H1 (cell line): ENCODE measurements at regions not wholly inside any gene's neighbourhood (a gene's known extent, or its start where the extent isn't known, plus 50 kb on each side); places are given as distances from the start of the nearest gene placed in this dataset.

Source experiments
- CTCF ChIA-PET: fragments of 300-600 bp; sonication (Branson Sonifier 250); formaldehyde crosslinking; loops from one replicate; lab custom pipeline; 2021; ENCODE audit not compliant: partially characterized antibody; lab: Charles Lee
- POLR2A ChIA-PET: fragments of 300-600 bp; sonication (Branson Sonifier 250); formaldehyde crosslinking; loops from one replicate; lab custom pipeline; 2021; ENCODE audit warnings: inconsistent platforms; ENCODE audit not compliant: partially characterized antibody; lab: Charles Lee
- DNase-seq, 2 experiments: peaks; one replicate each; pipeline versions ENCODE4 v3.0.0 to v3.0.0-alpha.2; 2010 to 2022; ENCODE audit warnings: low spot score in 2 of 2, low read depth in 1 of 2, mixed read lengths in 1 of 2
- FAIRE-seq: peaks from 2 replicates; lab custom pipeline; 2011; peaks lifted over from hg19 to GRCh38; lab: Jason Lieb, UNC
- H2AFZ ChIP-seq: 2 replicates; pipeline ENCODE4 v1.8.1; 2012; ENCODE audit warnings: low read length, inconsistent platforms
- H2AK5ac ChIP-seq: 2 replicates; pipeline ENCODE4 v1.6.1; 2013; ENCODE audit warnings: low read depth, low read length
- H2BK120ac ChIP-seq: replicated peaks from 2 replicates; pipeline ENCODE3; 2013; ENCODE audit warnings: low read depth, low read length, inconsistent platforms
- H2BK12ac ChIP-seq: 2 replicates; pipeline ENCODE4 v1.6.1; 2013; ENCODE audit warnings: low read depth, low read length
- H2BK15ac ChIP-seq: 2 replicates; pipeline ENCODE4 v1.6.1; 2013; ENCODE audit warnings: low read length
- H2BK20ac ChIP-seq: 2 replicates; pipeline ENCODE4 v1.6.1; 2013; ENCODE audit warnings: low read length
- H2BK5ac ChIP-seq: 2 replicates; pipeline ENCODE4 v1.6.1; 2013; ENCODE audit warnings: low read depth, low read length
- H3K14ac ChIP-seq: 2 replicates; pipeline ENCODE4 v1.6.1; 2013; ENCODE audit warnings: inconsistent platforms; ENCODE audit not compliant: insufficient read length
- H3K18ac ChIP-seq: 2 replicates; pipeline ENCODE4 v1.6.1; 2013; ENCODE audit warnings: low read length; ENCODE audit errors: extremely low read depth
- H3K23ac ChIP-seq: 2 replicates; pipeline ENCODE4 v1.6.1; 2013; ENCODE audit warnings: inconsistent platforms; ENCODE audit not compliant: insufficient read length
- H3K23me2 ChIP-seq: 2 replicates; pipeline ENCODE4 v1.6.1; 2013; ENCODE audit warnings: low read depth, low read length
- H3K27ac ChIP-seq: 2 replicates; pipeline ENCODE4 v1.6.1; 2011; ENCODE audit warnings: low read depth, low read length, inconsistent platforms
- H3K27me3 ChIP-seq, 4 experiments: replicated peaks in 1 of 4; 1 replicate in 1 of 4; 2 replicates in 3 of 4; pipeline versions ENCODE4 v1.6.1 to v1.8.1; 2011 to 2013; ENCODE audit warnings: low read length in 3 of 4, mild to moderate bottlenecking in 3 of 4, inconsistent platforms in 2 of 4, mixed read lengths in 2 of 4, moderate library complexity in 1 of 4; ENCODE audit not compliant: control insufficient read depth in 3 of 4, insufficient read depth in 3 of 4; ENCODE audit errors: extremely low read depth in 1 of 4
- H3K36me3 ChIP-seq, 4 experiments: 2 replicates each; pipeline versions ENCODE4 v1.6.1 to v1.8.1; 2011 to 2013; ENCODE audit warnings: mild to moderate bottlenecking in 4 of 4, low read length in 3 of 4, moderate library complexity in 2 of 4, control low read depth in 1 of 4, inconsistent platforms in 1 of 4; ENCODE audit not compliant: insufficient read depth in 4 of 4, control insufficient read depth in 2 of 4
- H3K4ac ChIP-seq: replicated peaks from 2 replicates; pipeline ENCODE3; 2013; ENCODE audit warnings: low read length, low read depth, mixed read lengths, inconsistent platforms; ENCODE audit not compliant: insufficient read length
- H3K4me1 ChIP-seq, 4 experiments: replicated peaks in 1 of 4; 1 replicate in 1 of 4; 2 replicates in 3 of 4; pipeline versions ENCODE4 v1.6.1 to v1.8.1; 2011 to 2013; ENCODE audit warnings: low read length in 3 of 4, inconsistent platforms in 2 of 4, mixed read lengths in 1 of 4; ENCODE audit not compliant: insufficient read depth in 4 of 4, control insufficient read depth in 3 of 4
- H3K4me2 ChIP-seq, 2 experiments: 2 replicates each; pipeline versions ENCODE4 v1.6.1 to v1.8.1; 2011 to 2013; ENCODE audit warnings: low read depth in 2 of 2, low read length in 2 of 2, control low read depth in 1 of 2, inconsistent platforms in 1 of 2, mild to moderate bottlenecking in 1 of 2; ENCODE audit not compliant: insufficient read depth in 1 of 2
- H3K4me3 ChIP-seq, 4 experiments: fragments of 200-600, 300-600 bp in 1 of 4; sonication (generic), shearing (Covaris generic), sonication (Bioruptor Twin) in 1 of 4; 2 replicates each; pipeline versions ENCODE4 v1.5.1 to v1.8.1; 2011 to 2016; ENCODE audit warnings: low read length in 4 of 4, low read depth in 3 of 4, control low read depth in 2 of 4, inconsistent platforms in 2 of 4, mild to moderate bottlenecking in 2 of 4, mixed read lengths in 1 of 4, moderate library complexity in 1 of 4; ENCODE audit not compliant: insufficient read depth in 2 of 4; ENCODE audit errors: extremely low read depth in 1 of 4
- H3K56ac ChIP-seq: replicated peaks from 2 replicates; pipeline ENCODE3; 2013; ENCODE audit warnings: low read depth, mild to moderate bottlenecking, mixed read lengths, low read length, inconsistent platforms; ENCODE audit not compliant: insufficient read length
- H3K79me1 ChIP-seq: 2 replicates; pipeline ENCODE4 v1.6.1; 2013; ENCODE audit warnings: low read depth, low read length, control low read depth
- H3K79me2 ChIP-seq, 2 experiments: 2 replicates each; pipeline versions ENCODE4 v1.6.1 to v1.8.1; 2012 to 2013; ENCODE audit warnings: low read length in 2 of 2, mild to moderate bottlenecking in 2 of 2, inconsistent platforms in 1 of 2; ENCODE audit not compliant: insufficient read depth in 2 of 2, control insufficient read depth in 1 of 2
- H3K9ac ChIP-seq, 4 experiments: replicated peaks in 1 of 4; 1 replicate in 1 of 4; 2 replicates in 3 of 4; pipeline versions ENCODE4 v1.6.1 to v1.8.1; 2011 to 2013; ENCODE audit warnings: low read depth in 3 of 4, low read length in 3 of 4, control low read depth in 2 of 4, mild to moderate bottlenecking in 2 of 4, moderate library complexity in 2 of 4, inconsistent platforms in 1 of 4; ENCODE audit errors: extremely low read depth in 1 of 4
- H3K9me3 ChIP-seq, 2 experiments: 2 replicates each; pipeline versions ENCODE4 v1.6.1 to v1.8.1; 2012 to 2013; ENCODE audit warnings: mild to moderate bottlenecking in 2 of 2, moderate library complexity in 2 of 2, control low read depth in 1 of 2, inconsistent platforms in 1 of 2, low read depth in 1 of 2, low read length in 1 of 2, mixed read lengths in 1 of 2; ENCODE audit not compliant: insufficient read depth in 2 of 2
- H4K20me1 ChIP-seq, 2 experiments: replicated peaks in 1 of 2; 2 replicates each; pipeline versions ENCODE3 to v1.8.1; 2011 to 2013; ENCODE audit warnings: inconsistent platforms in 2 of 2, low read length in 2 of 2, mild to moderate bottlenecking in 1 of 2; ENCODE audit not compliant: insufficient read depth in 2 of 2, control insufficient read depth in 1 of 2
- H4K5ac ChIP-seq: 2 replicates; pipeline ENCODE4 v1.6.1; 2013; ENCODE audit warnings: low read length, low read depth, mixed read lengths, inconsistent platforms; ENCODE audit not compliant: insufficient read length
- H4K8ac ChIP-seq: 2 replicates; pipeline ENCODE4 v1.8.0; 2013; ENCODE audit warnings: mild to moderate bottlenecking, moderate library complexity, low read length, inconsistent platforms; ENCODE audit not compliant: insufficient read depth; ENCODE audit errors: extremely low read depth
- H4K91ac ChIP-seq: replicated peaks from 2 replicates; pipeline ENCODE3; 2013; ENCODE audit warnings: low read length, mixed read lengths, inconsistent platforms; ENCODE audit not compliant: insufficient read length
- RAD21 ChIP-seq, 2 experiments: IDR thresholded peaks in 1 of 2; conservative IDR thresholded peaks in 1 of 2; 2 replicates each; pipeline ENCODE4 v1.6.1; 2011; ENCODE audit warnings: low read depth in 2 of 2, low read length in 2 of 2, improper control_type of control experiment in 1 of 2, inconsistent platforms in 1 of 2, mild to moderate bottlenecking in 1 of 2, moderate library complexity in 1 of 2
- WGBS, 2 experiments: shearing (Covaris generic) in 1 of 2; methylation state at CpG; one replicate each; pipeline versions ENCODE4 v1.1.6 to v1.1.7; 2013 to 2015; ENCODE audit warnings: low lambda C conversion rate in 2 of 2, mixed read lengths in 2 of 2, inconsistent platforms in 1 of 2, low coverage in 1 of 2, missing lambda C conversion rate in 1 of 2; ENCODE audit not compliant: insufficient replicate concordance in 2 of 2, insufficient coverage in 1 of 2, insufficient read length in 1 of 2; ENCODE audit errors: extremely low coverage in 1 of 2, missing lambda C conversion rate in 1 of 2; 5-methylcytosine and 5-hydroxymethylcytosine counted together

GRCh38 chr3:3902161-3902560 lies 102.9 kb downstream of the LRRN1 start:
- H3K9ac ChIP-seq: no peak overlapping the region
- no peak overlapping the region for H3K18ac ChIP-seq
- no peak overlapping the region for H2BK20ac ChIP-seq
- no peak overlapping the region for H3K4ac ChIP-seq
- H4K5ac ChIP-seq: no peak overlapping the region
- no peak overlapping the region for H2BK5ac ChIP-seq
- no peaks in the 10 kb centered on the region for H4K20me1 ChIP-seq
- H3K27me3 ChIP-seq: no peaks in the 10 kb centered on the region
- H4K91ac ChIP-seq: no peak overlapping the region
- 79% methylated on average over 1 of the region's 1 CpG; no CpG with 5 or more reads in 1 of the 2 experiments for WGBS, 2 experiments
- 0 out of 7 replicates have a peak, but pooled peaks cover 0 to 3% (median 1%) of the 10 kb centered on the region in 4 experiments for H3K4me1 ChIP-seq
- H3K79me2 ChIP-seq: no peaks in the 10 kb centered on the region
- H3K23ac ChIP-seq: no peak overlapping the region
- no peak overlapping the region for H2BK15ac ChIP-seq
- FAIRE-seq: no peak
- H2BK120ac ChIP-seq: no peak overlapping the region
- H3K9me3 ChIP-seq: no peaks in the 10 kb centered on the region
- no peak overlapping the region for H3K4me2 ChIP-seq
- H3K27ac ChIP-seq: no peak overlapping the region
- H2AFZ ChIP-seq: no peak overlapping the region
- H3K36me3 ChIP-seq: no peaks in the 10 kb centered on the region
- peak overlapping the region; percentile 61 for H3K14ac ChIP-seq
- H3K56ac ChIP-seq: no peak overlapping the region
- H2AK5ac ChIP-seq: no peak overlapping the region
- DNase-seq: no peak
- ChIA-PET POLR2A (no interaction called here), CTCF (no interaction called here)
- H2BK12ac ChIP-seq: no peak overlapping the region
- H3K79me1 ChIP-seq: no peaks in the 10 kb centered on the region
- no peak overlapping the region for H4K8ac ChIP-seq
- H3K23me2 ChIP-seq: no peaks in the 10 kb centered on the region
- no peak overlapping the region for H3K4me3 ChIP-seq
- TF ChIP-seq RAD21 (IDR thresholded peaks at IDR 0.05 in 1 of 2, conservative IDR thresholded peaks at IDR 0.05 in 1 of 2; ENCODE audit: low read depth in 2 of 2, low read length in 2 of 2): no peak
